LHCN-M2 (cell line): ENCODE measurements at regions not wholly inside any gene's neighbourhood (a gene's known extent, or its start where the extent isn't known, plus 50 kb on each side); places are given as distances from the start of the nearest gene placed in this dataset.

Source experiments
- DNase-seq: peaks from one replicate; pipeline ENCODE4 v3.0.0-alpha.2; 2012; ENCODE audit warnings: low read depth

GRCh38 chr14:54173802-54174201 is 217.2 kb upstream of the BMP4 start:
- DNase-seq = peak; percentile 19

DNA sequence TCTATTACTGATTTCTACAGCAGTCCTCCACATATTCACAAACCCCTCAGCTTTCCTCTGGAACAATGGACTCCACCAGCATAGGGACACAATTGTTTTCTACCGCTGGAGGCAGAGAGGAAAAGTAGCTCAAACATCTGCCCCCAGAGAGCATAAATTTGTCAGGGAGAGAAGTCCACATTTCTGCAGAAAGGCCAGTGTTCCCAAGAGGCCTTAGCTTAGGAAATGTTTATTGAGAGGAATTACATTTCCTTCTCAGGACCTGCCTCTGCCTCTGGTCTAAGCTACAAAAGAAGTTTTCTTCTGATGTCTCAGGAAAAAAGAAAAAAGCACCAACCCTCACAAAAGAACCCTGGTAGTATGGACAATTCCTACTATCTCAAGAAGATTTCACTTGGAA is 217.8 kb upstream of the BMP4 start:
- peak; percentile 32 for DNase-seq

GRCh38 chr14:54175298-54175942 is 218.8 kb upstream of the BMP4 start:
- DNase-seq = peak; percentile 82

- DNase-seq = no peak
Measured at GRCh38 chr14:54177019-54177418, 219.8 kb upstream of the CDKN3 start.

DNA sequence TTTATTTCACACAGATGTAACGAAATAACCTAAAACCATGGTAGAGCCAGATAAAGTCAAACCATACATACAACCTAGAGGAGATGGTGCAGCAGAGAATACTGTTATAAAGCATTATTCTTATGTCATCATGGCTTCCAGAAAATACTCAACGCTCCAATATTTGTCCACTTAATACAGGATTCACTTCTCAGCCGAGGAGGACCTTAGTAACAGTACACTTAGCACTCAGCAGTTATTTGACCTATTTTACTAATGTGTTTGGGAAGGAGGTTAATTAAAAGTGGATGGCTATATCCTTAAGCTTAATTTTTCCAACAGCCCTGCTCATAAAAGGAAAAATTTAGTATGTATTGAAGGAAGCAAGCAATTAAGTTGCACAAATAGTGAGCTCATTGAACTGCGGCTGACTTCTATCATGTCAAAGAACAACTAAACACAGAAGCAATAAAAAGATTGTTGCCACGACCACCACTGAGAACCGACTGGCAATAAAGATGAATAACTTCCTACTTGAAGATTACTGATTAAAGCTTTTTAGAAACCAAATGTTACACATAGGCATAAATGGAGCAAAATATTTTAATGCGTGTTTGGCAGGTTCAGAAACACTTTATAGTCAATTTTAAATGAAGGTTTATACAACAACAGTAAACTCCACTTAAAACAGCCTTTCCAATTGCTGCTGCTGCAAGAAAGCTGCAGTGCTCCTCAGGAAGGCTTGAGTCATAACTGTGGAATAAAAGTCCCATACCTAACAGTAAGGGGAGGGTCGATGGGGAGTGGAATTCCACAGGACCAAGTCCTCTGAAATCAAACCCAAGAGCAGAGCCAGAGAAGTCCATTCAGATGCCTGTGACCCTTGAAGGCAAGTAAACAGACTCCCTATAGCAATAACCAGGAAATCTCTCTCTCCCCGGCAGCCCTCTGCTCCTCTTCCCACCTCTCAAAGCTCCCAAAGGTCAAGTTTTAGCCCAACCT is 218.9 kb upstream of the CDKN3 start:
- DNase-seq = no peak

- peak; percentile 84 for DNase-seq
Measured at GRCh38 chr14:54182419-54183045, 214.3 kb upstream of the CDKN3 start.

- no peak for DNase-seq
Measured at GRCh38 chr14:54186821-54187763, 209.7 kb upstream of the CDKN3 start.

DNA sequence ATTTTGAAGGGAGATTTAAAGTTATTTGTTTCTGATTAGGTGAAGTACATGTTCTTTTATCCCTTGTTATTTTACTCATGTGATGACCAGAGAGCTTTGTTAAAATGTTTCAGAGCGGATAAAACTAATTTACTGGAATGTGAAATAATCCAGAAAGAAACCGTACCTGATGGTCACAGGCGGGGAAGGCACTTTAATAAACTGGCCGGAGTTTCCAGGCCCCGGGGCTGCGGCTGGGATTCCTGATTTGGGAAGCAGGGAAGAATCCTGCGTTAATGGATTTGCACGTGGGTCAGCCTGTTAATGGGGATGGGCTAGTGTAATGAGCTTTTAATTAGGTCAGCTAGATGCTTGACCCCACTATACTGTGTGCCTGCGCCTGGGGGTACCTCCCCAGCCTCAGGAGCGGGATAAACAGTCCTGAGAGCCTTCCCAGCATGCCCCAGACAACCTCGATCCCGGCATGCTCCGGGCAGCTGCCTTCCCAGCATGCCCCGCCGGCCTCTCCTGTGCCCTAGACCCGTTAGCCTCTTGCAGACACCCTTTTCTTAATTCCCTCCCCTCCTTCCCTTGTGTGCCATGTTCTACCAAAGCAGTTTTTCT is 208.6 kb upstream of the CDKN3 start:
- DNase-seq = no peak

DNA sequence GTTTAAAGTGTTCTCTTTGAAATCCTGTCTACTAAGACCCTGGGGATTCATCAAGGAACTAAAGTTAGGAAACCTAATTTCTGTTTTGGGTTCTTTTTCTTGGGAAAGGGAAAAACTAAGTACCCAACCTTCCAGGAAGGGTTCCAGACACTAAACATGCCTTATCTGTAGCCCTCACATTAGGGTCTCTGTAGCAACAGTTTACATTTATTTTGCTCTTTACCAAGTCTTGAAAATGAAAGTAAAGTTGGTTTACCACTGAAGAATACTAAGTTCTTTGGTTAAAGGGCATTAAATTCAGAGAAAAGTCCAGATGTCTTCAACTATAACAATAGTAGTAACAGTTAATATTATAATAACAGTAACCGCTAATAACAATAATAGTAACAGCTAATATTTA is 207.5 kb upstream of the CDKN3 start:
- no peak for DNase-seq

DNA sequence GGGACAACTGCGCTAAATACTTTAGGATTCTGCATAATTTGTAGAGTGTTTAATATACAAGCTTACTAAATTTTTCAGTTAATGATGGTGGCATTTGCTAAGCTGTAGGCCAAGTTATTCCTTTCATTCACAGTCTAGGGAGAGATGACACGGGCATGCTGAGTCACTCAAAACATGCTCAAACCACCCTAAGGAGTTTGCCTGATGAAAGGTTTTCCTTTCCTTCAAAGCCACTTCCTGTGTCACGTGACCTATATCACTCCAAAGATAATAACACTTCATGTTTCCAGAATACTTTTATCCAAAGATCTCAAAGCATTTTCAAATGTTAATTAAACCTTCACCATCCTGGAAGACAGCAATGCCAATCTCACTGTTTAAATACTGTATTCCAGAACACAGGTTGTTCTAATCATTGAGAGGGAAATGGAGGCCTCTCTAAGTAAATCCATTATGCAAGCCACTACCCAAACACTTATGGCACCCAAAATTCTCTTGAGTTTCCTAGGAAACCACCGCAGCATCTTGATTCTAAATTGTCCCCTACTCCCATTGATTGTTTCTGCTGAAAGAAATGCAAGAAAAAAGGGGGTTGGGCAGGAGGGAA is 207.0 kb upstream of the CDKN3 start:
- peak; percentile 92 for DNase-seq

GRCh38 chr14:54191846-54192245 is 205.0 kb upstream of the CDKN3 start:
- no peak for DNase-seq

DNA sequence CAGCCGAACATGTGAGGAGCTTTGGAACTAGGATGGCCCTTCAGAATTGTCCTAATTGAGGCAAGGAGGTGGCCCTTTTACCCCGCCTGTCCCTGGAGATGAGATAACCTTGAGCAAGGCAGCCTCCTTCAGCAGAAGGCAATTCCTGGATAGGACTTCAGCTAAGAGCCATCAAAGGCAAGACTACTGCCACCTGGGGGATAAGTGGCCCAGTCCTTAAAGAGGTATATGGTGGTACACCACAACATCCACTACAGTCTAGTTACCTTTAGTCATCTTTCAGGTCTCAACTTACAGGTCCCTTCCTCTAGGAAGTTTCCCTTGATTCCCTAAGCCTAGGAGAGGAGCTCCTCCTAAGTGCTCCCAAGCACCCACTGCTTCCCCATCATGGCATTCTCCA is 204.2 kb upstream of the CDKN3 start:
- no peak for DNase-seq

DNA sequence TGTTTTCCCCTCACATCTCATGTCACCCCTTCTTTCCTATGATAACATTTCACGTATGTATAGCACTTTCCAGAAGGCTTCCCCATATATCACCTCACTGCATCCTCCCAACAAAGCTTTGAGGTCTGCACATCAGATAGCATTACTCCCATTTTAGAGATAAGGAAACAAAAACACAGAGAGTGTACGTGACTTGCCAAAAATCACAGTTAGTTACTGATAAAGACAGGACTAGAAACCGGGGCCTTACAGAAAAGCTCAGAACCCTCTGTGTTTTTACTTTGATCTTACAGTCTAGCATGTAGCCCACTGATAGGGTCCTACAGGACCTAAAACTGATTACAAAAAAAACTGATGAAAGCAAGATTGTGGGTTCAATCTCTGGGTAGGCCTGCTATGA is 202.9 kb upstream of the CDKN3 start:
- DNase-seq = no peak

- peak; percentile 51 for DNase-seq
Measured at GRCh38 chr14:54194501-54194900, 202.3 kb upstream of the CDKN3 start.

DNA sequence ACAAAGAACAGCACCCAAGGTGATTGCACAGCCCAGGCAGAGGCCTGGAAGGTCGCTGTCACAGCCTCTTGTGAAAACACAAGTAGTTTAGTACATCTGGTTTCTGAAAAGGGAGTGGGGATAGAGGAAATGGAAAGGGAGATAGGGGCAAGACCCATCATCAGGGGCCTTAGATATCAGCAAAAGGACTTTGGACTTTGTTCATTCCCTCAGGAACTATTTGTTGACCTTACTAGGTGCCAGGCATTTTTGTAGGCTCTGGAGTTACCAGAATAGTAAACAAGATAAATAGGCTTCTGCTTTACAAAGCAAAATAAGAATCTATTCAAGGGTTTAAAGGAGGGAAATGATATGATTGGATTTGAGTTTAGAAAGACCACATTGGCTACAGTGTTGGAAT is 199.4 kb upstream of the CDKN3 start:
- no peak for DNase-seq

DNA sequence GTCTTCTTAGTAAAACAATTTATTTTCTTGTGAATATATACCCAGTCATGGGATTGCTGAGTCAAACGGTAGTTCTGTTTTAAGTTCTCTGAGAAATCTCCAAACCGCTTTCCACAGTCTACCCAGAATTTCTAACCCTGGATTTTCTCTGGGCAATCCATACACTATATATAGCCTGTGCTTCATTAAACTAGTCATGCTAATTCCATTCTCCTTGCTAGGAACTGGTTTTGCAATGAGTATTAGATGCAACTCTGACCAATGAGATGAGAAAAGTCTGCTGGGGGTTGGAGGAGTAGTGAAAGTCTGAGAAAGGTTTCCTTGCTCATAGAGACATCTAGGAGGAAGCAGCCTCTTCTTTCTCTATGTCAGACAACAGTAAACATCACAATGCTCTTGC is 196.1 kb upstream of the CDKN3 start:
- no peak for DNase-seq

DNA sequence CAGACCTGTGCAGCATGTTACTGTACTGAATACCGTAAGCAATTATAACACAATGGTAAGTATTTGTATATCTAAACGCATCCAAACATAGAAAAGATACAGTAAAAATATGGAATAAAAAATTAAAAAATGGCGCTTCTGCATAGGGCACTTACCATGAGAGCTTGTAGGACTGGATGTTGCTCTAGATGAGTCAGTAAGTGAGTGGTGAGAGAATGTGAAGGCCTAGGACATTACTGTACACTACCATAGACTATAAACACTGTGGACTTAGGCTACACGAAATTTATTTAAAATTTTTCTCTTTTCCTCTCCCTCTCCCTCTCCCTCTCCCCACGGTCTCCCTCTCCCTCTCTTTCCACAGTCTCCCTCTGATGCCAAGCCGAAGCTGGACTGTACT is 194.5 kb upstream of the CDKN3 start:
- DNase-seq = no peak

DNA sequence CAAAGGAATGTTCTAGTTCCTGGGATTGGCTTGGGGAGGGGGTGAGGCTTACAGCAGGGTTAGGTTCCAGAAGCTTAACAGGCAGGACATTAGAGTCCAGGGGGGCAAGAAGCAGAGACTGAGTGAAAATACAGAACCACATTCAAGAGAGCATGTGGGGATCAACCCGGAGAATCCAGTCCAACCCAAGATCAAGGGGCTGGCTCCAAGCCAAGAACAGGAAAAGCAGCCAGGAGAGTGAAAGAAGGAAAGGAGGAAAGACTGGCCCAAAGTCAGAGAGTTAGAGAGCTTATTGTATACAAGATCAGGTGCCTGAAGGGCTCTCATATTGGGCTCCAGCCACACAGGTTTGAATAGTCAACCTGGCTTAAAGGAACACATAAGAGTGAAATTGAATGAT is 190.3 kb upstream of the CDKN3 start:
- no peak for DNase-seq

- peak; percentile 58 for DNase-seq
Measured at GRCh38 chr14:54207075-54207474, 189.7 kb upstream of the CDKN3 start.
